NB4 (cell line): ENCODE measurements at regions not wholly inside any gene's neighbourhood (a gene's known extent, or its start where the extent isn't known, plus 50 kb on each side); places are given as distances from the start of the nearest gene placed in this dataset.

Source experiments
- MYC ChIP-seq: IDR thresholded peaks from 2 replicates; pipeline ENCODE4 v1.6.1; 2011; ENCODE audit warnings: low read depth, low read length
- TF ChIP-seq, protein P1 (sequence below): IDR thresholded peaks from one replicate; pipeline ENCODE4 v1.5.1; 2012; ENCODE audit warnings: low read depth, low read length

DNA sequence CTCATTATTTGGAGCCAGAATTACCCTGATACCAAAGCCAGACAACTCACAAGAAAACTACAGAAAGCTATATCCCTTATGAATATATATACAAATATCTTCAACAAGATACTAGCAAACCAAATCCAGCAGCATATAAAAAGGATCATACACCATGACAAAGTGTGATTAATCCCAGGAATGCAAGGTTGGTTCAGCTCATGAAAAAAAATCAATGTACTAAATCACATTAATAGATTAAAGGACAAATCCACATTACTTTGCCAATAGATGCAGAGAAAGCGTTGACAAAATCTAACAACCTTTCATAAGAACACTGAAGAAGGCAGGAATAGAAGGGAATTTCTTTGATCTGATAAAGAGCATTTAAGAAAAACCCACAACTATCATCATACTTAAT, 50.4 kb upstream of the TEAD1 start:
- TF ChIP-seq, protein P1, sequence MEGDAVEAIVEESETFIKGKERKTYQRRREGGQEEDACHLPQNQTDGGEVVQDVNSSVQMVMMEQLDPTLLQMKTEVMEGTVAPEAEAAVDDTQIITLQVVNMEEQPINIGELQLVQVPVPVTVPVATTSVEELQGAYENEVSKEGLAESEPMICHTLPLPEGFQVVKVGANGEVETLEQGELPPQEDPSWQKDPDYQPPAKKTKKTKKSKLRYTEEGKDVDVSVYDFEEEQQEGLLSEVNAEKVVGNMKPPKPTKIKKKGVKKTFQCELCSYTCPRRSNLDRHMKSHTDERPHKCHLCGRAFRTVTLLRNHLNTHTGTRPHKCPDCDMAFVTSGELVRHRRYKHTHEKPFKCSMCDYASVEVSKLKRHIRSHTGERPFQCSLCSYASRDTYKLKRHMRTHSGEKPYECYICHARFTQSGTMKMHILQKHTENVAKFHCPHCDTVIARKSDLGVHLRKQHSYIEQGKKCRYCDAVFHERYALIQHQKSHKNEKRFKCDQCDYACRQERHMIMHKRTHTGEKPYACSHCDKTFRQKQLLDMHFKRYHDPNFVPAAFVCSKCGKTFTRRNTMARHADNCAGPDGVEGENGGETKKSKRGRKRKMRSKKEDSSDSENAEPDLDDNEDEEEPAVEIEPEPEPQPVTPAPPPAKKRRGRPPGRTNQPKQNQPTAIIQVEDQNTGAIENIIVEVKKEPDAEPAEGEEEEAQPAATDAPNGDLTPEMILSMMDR: no peak
- no peak for TF ChIP-seq MYC
